ENCODE measurements at regions not wholly inside any gene's neighbourhood (a gene's known extent, or its start where the extent isn't known, plus 50 kb on each side); places are given as distances from the start of the nearest gene placed in this dataset.

GRCh38 chr7:145134377-145134776, 298.5 kb upstream of the TPK1 start:
- TF ChIP-seq CTCF (IDR thresholded peaks at IDR 0.05 in 2 of 3, conservative IDR thresholded peaks at IDR 0.05 in 1 of 3; ENCODE audit: insufficient read depth in 2 of 3, low read depth in 1 of 3, low read length in 3 of 3) = no peak
- TF ChIP-seq YY1 (IDR thresholded peaks at IDR 0.05; ENCODE audit: borderline replicate concordance in 1 of 3, control insufficient read depth in 1 of 3, extremely low read depth in 1 of 3, insufficient read depth in 3 of 3, insufficient read length in 1 of 3, insufficient replicate concordance in 2 of 3, low read depth in 1 of 3, low read length in 2 of 3) = no peak
- no peak for TF ChIP-seq SP1 (CRISPR knock-in tag; IDR thresholded peaks at IDR 0.05)
- TF ChIP-seq ZNF384 (IDR thresholded peaks at IDR 0.05; ENCODE audit: low read depth, low read length) = no peak
- no peak for TF ChIP-seq SIN3A (IDR thresholded peaks at IDR 0.05; ENCODE audit: borderline replicate concordance in 2 of 2, control insufficient read depth in 1 of 2, low read depth in 2 of 2, low read length in 2 of 2)
- TF ChIP-seq CBX8 (IDR thresholded peaks at IDR 0.05; ENCODE audit: borderline replicate concordance, extremely low read depth, low read depth, low read length, poor library complexity, severe bottlenecking) = no peak
- no peak for TF ChIP-seq POU5F1 (IDR thresholded peaks at IDR 0.05; ENCODE audit: borderline replicate concordance, low read depth, low read length, partially characterized antibody)

Data from K562 (cell line).